Endothelial cell of umbilical vein (primary cell): ENCODE measurements at regions not wholly inside any gene's neighbourhood (a gene's known extent, or its start where the extent isn't known, plus 50 kb on each side); places are given as distances from the start of the nearest gene placed in this dataset.

Source experiments
- BruUV-seq: library from RNA; stranded (reverse); fragments of 400-500 nt; replicated peaks from 2 replicates; lab custom pipeline; 2021; lab: Mats Ljungman, UMichigan
- CTCF ChIA-PET: fragments of 300-600, 350-600 bp; sonication (Branson Sonifier 250); formaldehyde crosslinking; loops from one replicate; lab custom pipeline; 2021; ENCODE audit warnings: antibody characterized with exemption, inconsistent platforms; lab: Charles Lee
- POLR2A ChIA-PET: fragments of 300-600, 350-600 bp; sonication (Branson Sonifier 250); formaldehyde crosslinking; loops from one replicate; lab custom pipeline; 2021; ENCODE audit warnings: antibody characterized with exemption, inconsistent platforms; lab: Charles Lee
- DNase-seq: peaks from one replicate; pipeline ENCODE4 v3.0.0-alpha.2; 2011; ENCODE audit warnings: low read depth, low spot score
- FAIRE-seq: peaks from 2 replicates; lab custom pipeline; 2011; peaks lifted over from hg19 to GRCh38; lab: Jason Lieb, UNC
- H2AFZ ChIP-seq: 2 replicates; pipeline ENCODE4 v1.6.0; 2012; ENCODE audit warnings: low read depth, low read length, control low read depth, inconsistent platforms
- H3K27ac ChIP-seq: 2 replicates; pipeline ENCODE4 v1.5.1; 2011; ENCODE audit warnings: low read depth, mild to moderate bottlenecking, control low read depth, low read length, moderate library complexity; ENCODE audit not compliant: insufficient read depth
- H3K27me3 ChIP-seq, 2 experiments: 2 replicates each; pipeline versions ENCODE4 v1.6.0 to v1.6.1; 2011; ENCODE audit warnings: low read length in 2 of 2, mixed read lengths in 1 of 2; ENCODE audit not compliant: control insufficient read depth in 2 of 2, insufficient read depth in 2 of 2
- H3K36me3 ChIP-seq, 2 experiments: 2 replicates in 1 of 2; 3 replicates in 1 of 2; pipeline ENCODE4 v1.5.1; 2011; ENCODE audit warnings: low read length in 2 of 2, mild to moderate bottlenecking in 1 of 2, moderate library complexity in 1 of 2; ENCODE audit not compliant: control insufficient read depth in 2 of 2, insufficient read depth in 2 of 2; ENCODE audit errors: extremely low read depth in 1 of 2
- H3K4me1 ChIP-seq: 3 replicates; pipeline ENCODE4 v1.5.1; 2011; ENCODE audit warnings: mild to moderate bottlenecking, low read length; ENCODE audit not compliant: control insufficient read depth, insufficient read depth; ENCODE audit errors: extremely low read depth
- H3K4me2 ChIP-seq: 2 replicates; pipeline ENCODE4 v1.6.1; 2011; ENCODE audit warnings: low read length, control low read depth, mixed read lengths; ENCODE audit not compliant: insufficient read depth
- H3K4me3 ChIP-seq, 3 experiments: fragments of 200-600 bp in 1 of 3; sonication (generic), shearing (Covaris generic) in 1 of 3; replicated peaks in 1 of 3; 2 replicates each; pipeline ENCODE4 v1.5.1; 2011 to 2016; ENCODE audit warnings: control low read depth in 3 of 3, low read length in 3 of 3, mild to moderate bottlenecking in 2 of 3, inconsistent platforms in 1 of 3, low read depth in 1 of 3, moderate library complexity in 1 of 3; ENCODE audit not compliant: insufficient read depth in 1 of 3
- H3K79me2 ChIP-seq: 2 replicates; pipeline ENCODE4 v1.6.0; 2012; ENCODE audit warnings: low read length, inconsistent platforms; ENCODE audit not compliant: control insufficient read depth, insufficient read depth
- H3K9ac ChIP-seq: replicated peaks from 2 replicates; pipeline ENCODE3; 2011; ENCODE audit warnings: low read length, control low read depth; ENCODE audit not compliant: insufficient read depth; ENCODE audit errors: extremely low read depth
- H3K9me1 ChIP-seq: replicated peaks from 3 replicates; pipeline ENCODE4 v1.6.0; 2011; ENCODE audit warnings: mild to moderate bottlenecking, low read length; ENCODE audit not compliant: control insufficient read depth, insufficient read depth; ENCODE audit errors: extremely low read depth
- H3K9me3 ChIP-seq: replicated peaks from 2 replicates; pipeline ENCODE4 v1.5.1; 2012; ENCODE audit warnings: low read length, inconsistent platforms; ENCODE audit not compliant: control insufficient read depth, insufficient read depth
- H4K20me1 ChIP-seq: replicated peaks from 2 replicates; pipeline ENCODE3; 2011; ENCODE audit warnings: mild to moderate bottlenecking, low read length; ENCODE audit not compliant: control insufficient read depth, insufficient read depth; ENCODE audit errors: extremely low read depth
- EZH2 ChIP-seq: IDR thresholded peaks from 2 replicates; pipeline ENCODE4 v1.6.1; 2012; ENCODE audit warnings: borderline replicate concordance, low read depth, mild to moderate bottlenecking, moderate library complexity, low read length, inconsistent platforms; ENCODE audit not compliant: severe bottlenecking
- FOS ChIP-seq: IDR thresholded peaks from 2 replicates; pipeline ENCODE4 v1.6.1; 2011; ENCODE audit warnings: mild to moderate bottlenecking, low read length, moderate library complexity, borderline replicate concordance; ENCODE audit not compliant: insufficient read depth
- GATA2 ChIP-seq: IDR thresholded peaks from 2 replicates; pipeline ENCODE4 v1.7.0; 2011; ENCODE audit warnings: low read depth, mild to moderate bottlenecking, moderate library complexity, mixed read lengths, low read length; ENCODE audit not compliant: insufficient read length, insufficient read depth
- JUN ChIP-seq: IDR thresholded peaks from 2 replicates; pipeline ENCODE4 v1.6.1; 2011; ENCODE audit warnings: borderline replicate concordance, low read depth; ENCODE audit not compliant: insufficient read length, insufficient read depth
- MAX ChIP-seq: IDR thresholded peaks from 2 replicates; pipeline ENCODE4 v1.6.1; 2011; ENCODE audit not compliant: insufficient read depth, insufficient read length
- MYC ChIP-seq: IDR thresholded peaks from one replicate; pipeline ENCODE4 v1.6.1; 2011; ENCODE audit warnings: mild to moderate bottlenecking, low read depth, low read length
- POLR2A ChIP-seq: IDR thresholded peaks from 2 replicates; pipeline ENCODE4 v1.6.1; 2012; ENCODE audit warnings: low read depth, mild to moderate bottlenecking, control low read depth, low read length
- POLR2AphosphoS5 ChIP-seq: IDR thresholded peaks from 2 replicates; pipeline ENCODE4 v1.6.1; 2012; ENCODE audit warnings: low read depth, mild to moderate bottlenecking, control low read depth, low read length, moderate library complexity; ENCODE audit not compliant: insufficient read depth
- dilution Hi-C: fragments of 300-500 bp; cut with MboI; formaldehyde crosslinking; loops from one replicate; pipeline ENCODE4 v1.15.0; 2019; ENCODE audit warnings: low sequenced_read_pairs; ENCODE audit not compliant: extremely low pct_ligation_motif_present
- intact Hi-C: fragments of 100-400 bp; cut with micrococcal nuclease; formaldehyde crosslinking; loops from one replicate; pipeline ENCODE4 v1.10.0; 2022
- TF ChIP-seq, protein P1 (sequence below), 2 donors: IDR thresholded peaks; 1 replicate in 1 of 2; 2 replicates in 1 of 2; pipeline ENCODE4 v1.5.1; 2011; ENCODE audit warnings: low read length in 2 of 2, mild to moderate bottlenecking in 2 of 2, moderate library complexity in 2 of 2, control low read depth in 1 of 2, inconsistent platforms in 1 of 2, low read depth in 1 of 2; ENCODE audit not compliant: insufficient read depth in 1 of 2; ENCODE audit errors: extremely low read depth in 1 of 2

- Histone ChIP-seq H3K4me1 (no peaks in the 10 kb centered on the region), H3K4me3 (no peak overlapping the region), H3K27ac (no peak overlapping the region), H3K27me3 (no peaks in the 10 kb centered on the region), H3K9ac (no peak overlapping the region), H3K79me2 (no peaks in the 10 kb centered on the region), H4K20me1 (no peaks in the 10 kb centered on the region), H3K36me3 (no peaks in the 10 kb centered on the region), H2AFZ (no peak overlapping the region), H3K9me1 (no peaks in the 10 kb centered on the region), H3K4me2 (no peak overlapping the region), H3K9me3 (no peaks in the 10 kb centered on the region)
- TF ChIP-seq JUN (no peak), POLR2AphosphoS5 (no peak), MAX (no peak), POLR2A (no peak), FOS (no peak), EZH2 (no peak), GATA2 (no peak), MYC (no peak)
- TF ChIP-seq, protein P1, sequence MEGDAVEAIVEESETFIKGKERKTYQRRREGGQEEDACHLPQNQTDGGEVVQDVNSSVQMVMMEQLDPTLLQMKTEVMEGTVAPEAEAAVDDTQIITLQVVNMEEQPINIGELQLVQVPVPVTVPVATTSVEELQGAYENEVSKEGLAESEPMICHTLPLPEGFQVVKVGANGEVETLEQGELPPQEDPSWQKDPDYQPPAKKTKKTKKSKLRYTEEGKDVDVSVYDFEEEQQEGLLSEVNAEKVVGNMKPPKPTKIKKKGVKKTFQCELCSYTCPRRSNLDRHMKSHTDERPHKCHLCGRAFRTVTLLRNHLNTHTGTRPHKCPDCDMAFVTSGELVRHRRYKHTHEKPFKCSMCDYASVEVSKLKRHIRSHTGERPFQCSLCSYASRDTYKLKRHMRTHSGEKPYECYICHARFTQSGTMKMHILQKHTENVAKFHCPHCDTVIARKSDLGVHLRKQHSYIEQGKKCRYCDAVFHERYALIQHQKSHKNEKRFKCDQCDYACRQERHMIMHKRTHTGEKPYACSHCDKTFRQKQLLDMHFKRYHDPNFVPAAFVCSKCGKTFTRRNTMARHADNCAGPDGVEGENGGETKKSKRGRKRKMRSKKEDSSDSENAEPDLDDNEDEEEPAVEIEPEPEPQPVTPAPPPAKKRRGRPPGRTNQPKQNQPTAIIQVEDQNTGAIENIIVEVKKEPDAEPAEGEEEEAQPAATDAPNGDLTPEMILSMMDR (IDR thresholded peaks at IDR 0.05; ENCODE audit: extremely low read depth in 1 of 2, insufficient read depth in 1 of 2, low read depth in 1 of 2, low read length in 2 of 2): no peak
- no peak for FAIRE-seq
- POLR2A ChIA-PET: no interaction called here
- dilution Hi-C loops: no loop called here
- no peak for DNase-seq
- CTCF ChIA-PET: no interaction called here
- BruUV-seq: no TSS peak
- intact Hi-C loops: no loop called here
Measured at GRCh38 chr4:27176881-27177280, 316.2 kb downstream of the STIM2 start.
